DMS53 treated with DMSO at 0.1 percent for 48 hours (cell line): ENCODE measurements at regions not wholly inside any gene's neighbourhood (a gene's known extent, or its start where the extent isn't known, plus 50 kb on each side); places are given as distances from the start of the nearest gene placed in this dataset.
"Not testable (repeated sequence)": the region's sequence is repeated elsewhere in the genome, so short reads cannot be mapped to it uniquely, and the experiment has no call there.

ENCODE experiments used
- DNase-seq: peaks from one replicate; lab custom pipeline; 2025; ENCODE audit not compliant: unreplicated experiment; lab: John Stamatoyannopoulos, UW

DNA sequence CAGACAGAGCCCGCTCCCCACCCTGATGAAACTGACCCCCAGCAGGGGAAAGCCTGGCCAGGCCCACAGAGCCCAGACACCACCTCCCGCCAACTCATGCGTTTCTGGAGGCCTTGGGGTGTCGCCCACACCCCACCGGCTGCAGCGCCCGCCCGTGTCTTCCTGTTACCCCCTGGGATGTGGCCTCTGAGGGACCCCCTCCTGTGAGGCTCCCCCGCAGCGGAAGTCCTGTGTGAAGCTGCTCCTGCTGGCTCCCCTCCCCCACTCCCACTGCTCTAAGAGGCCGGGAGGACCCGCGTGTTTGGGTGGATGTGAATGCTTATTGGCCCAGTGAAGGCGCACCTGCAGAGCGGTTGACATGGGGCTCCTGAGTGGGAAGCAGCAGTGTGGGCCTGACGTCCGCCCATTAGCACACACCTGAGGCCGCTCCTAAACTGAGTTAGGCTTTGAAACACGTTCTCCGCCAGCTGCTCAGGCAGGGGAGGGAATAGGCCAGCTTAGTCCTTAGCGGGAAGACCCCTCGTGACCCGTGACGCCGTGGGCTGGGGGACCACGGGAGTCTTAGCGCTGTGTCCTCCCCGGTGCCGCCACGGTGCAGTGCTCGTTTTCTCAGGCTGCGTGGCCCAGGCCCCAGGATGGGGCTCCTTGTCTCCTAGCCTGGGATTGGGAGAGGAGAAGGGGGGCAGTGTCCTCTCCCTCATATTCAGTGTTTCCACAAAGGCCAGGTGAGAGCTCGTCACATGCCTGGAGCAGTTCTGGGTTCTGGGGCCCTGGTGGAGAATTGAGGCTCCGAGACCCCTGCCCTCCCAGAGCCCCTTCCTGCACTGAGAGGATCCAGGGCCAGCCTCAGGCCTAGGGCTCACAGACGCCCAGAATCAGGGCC lies 323.4 kb upstream of the SFSWAP start:
- DNase-seq = no peak

DNA sequence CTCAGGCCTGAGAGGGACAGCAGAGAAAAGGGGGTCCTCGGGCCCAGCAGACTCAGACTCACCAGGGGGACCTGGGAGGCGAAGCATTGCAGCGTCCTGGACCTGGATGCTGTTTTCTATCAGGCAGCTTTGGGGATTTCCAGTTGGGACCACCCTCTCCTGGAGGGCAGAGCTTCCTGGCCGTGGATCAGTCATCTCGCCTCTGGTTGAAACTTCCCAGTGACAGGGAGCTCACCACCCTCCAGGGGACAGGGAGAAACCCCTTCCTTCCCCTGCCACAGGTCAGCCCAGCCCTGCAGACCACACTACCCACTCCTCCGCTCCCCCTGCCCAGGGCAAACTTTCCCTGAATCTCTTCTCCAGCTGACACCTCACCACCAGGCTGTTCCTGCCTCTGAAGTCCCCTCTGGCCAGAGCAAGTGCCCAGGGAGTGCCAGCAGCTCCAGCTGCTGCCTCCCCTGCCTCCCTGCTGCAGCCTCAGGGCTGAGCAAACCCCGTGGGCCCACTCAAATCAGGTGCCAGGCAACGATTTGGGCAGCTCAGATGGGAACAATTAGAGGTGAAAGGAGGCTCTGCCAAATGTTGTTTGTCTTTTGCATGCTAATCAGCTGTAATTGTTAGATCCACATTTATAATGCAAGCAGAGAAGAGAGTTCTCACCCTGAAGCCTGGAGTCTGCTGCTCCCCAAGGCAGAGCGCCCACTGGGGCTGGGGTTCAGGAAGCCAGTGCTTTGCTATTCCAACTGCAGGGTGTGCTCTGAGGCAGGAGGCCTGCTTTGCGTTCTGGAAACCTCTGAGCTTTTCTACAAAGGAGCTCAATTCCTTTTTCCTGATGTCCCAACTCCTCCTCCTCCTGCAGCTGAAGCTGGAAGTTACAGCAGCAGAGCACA lies 322.5 kb upstream of the SFSWAP start:
- DNase-seq = not testable (repeated sequence)

DNA sequence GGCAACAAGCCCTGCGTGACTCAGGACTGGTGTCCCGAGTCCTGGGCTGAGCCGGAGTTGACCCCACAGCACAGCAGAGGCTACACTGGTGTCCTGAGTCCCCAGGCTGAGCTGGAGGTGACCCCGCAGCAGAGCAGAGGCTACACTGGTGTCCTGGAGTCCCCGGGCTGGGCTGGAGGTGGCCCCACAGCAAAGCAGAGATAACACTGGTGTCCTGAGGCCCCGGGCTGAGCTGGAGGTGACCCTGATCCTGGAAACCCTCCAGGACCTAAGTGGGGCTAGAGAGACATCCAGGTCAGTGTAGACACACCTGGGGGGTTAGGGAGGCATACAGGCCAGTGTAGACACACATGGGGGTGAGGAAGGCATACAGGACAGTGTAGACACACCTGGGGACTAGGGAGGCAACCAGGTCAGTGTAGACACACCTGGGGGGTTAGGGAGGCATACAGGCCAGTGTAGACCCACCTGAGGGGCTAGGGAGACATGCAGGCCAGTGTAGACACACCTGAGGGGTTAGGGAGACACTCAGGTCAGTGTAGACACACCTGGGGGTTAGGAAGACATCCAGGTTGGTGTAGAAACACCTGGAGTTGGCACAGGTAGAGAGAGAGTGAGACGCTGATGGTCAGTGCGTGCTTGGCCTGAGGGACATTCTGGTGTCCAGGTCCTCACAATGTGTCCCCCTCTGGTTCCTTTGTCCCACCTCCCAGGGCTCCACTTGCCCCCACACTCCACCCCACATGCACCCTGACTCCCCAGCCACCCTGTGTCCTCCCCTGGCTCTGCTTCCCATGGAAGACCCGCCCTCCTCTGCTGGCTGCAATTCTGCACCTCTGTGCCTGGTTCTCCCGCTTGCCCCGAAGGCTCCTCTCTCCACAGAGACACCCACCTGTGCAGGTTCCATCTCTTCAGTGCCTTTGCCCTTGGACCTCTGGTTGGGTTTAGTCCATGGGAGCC lies 321.6 kb upstream of the SFSWAP start:
- DNase-seq = no peak

DNA sequence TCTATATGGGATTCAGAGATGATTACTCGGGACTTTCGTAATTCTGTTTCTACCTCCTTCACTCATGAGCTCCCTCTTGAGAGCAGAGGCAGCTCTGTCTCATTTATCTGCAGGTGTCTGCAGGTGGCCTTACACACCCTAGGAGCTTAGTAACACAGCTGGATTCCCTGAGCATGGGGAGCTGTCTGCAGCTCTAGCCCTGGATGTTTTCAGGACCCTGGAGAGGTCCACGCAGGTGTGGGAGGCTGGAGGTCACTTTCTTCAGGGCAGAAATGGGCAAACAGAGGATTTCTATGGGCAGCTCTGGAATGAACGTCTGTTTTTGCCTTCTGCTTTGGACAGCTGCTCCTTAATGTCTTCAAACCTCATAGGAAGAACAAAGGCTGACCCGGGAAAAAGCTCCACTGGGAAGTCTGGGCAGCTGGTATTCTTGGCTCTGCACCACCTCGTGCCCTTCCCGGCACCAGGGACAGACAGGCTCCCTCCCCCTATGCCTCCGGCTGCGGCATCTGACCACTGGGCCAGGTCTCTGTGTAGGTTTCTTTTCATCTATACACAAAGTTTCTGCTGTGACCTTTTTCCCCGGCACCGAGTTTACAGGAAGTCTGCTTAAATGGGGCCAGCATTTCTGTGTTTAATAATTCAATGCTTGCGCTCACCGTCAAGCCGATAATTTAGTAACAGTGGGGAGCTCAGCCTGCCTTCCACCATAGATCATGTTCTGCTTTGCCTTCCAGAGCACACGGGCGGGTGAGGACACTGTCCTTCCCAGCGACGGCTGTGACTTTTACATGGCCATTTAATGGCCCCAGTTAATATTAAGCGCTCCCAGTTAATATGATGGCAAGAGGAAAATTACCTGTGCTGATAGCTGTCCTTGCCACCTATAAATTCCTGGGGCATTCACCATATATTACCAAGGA lies 320.2 kb upstream of the SFSWAP start:
- DNase-seq = peak; percentile 23

DNA sequence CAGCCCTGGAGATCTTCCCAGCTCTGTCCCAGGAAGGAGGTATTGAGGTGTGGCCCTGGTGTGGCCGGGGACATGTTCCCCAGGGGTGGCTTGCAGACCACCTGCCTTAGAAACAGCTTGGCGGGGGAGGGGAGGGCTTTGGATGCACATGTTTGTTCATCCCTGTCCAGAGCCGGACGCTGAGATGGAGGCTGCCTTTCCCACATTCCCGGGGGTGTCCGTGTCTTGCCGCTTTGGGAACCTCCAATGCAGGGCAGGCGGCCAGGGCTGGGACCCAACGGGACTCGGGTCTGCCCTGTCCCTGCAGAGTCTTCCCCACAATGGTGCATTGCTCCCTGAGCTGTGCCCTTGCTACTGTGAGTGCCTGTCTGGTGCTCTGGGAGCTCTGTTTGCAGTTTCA lies 319.5 kb upstream of the SFSWAP start:
- no peak for DNase-seq

DNA sequence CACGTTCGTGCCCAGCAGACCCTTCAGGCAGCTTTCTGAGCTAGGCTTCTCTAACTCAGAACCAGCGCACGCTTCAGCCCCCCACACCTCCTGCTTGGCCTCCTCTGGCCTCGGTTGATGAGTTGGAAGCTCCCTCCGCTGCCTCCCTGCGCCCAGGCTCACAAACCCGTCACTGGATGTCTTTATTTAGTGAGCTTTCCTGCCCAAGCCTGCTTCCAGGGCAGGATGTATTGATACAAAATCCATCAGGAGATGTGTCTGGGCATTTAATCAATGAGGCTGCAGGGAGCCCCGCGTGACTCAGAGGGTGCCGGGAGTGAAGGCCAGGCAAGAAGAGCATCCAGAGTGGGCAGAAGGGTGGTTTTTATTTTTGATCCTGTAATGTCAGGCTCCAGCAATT lies 316.1 kb upstream of the SFSWAP start:
- DNase-seq = not testable (repeated sequence)

DNA sequence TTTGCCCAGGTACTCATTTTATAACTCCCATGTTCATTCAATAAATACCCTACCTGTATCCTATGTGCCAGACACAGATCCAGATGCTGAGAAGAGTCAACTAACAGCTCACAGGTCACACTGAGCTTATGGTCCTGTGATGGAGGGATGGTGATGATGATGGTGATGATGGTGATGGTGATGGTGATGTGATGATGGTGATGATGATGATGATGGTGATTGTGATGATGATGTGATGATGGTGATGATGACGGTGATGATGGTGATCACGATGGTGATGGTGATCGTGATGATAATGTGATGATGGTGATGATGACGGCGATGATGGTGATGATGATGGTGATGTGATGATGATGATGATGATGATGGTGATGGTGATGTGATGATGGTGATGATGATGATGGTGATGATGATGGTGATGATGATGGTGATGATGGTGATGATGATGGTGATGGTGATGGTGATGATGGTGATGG lies 315.6 kb upstream of the SFSWAP start:
- DNase-seq = not testable (repeated sequence)

DNA sequence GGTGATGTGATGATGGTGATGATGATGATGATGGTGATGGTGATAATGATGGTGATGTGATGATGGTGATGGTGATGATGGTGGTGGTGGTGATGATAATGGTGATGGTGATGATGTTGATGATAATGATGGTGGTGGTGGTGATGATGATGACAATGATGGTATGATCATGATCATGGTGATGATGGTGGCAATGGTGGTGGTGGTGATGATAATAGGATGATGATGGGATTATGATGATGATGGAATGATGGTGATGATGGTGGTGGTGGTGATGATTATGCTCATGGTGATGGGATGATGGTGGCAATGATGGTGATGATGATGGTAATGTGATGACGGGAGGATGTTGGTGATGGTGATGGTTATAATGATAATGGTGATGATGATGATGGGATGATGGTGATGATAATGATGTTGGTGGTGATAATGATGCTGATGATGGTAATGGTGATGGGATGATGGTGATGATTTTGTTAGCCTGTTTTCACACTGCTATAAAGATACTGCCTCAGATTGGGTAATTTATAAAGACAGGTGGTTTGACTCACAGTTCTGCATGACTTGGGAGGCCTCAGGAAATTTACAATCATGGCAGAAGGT lies 314.8 kb upstream of the SFSWAP start:
- no peak for DNase-seq

DNA sequence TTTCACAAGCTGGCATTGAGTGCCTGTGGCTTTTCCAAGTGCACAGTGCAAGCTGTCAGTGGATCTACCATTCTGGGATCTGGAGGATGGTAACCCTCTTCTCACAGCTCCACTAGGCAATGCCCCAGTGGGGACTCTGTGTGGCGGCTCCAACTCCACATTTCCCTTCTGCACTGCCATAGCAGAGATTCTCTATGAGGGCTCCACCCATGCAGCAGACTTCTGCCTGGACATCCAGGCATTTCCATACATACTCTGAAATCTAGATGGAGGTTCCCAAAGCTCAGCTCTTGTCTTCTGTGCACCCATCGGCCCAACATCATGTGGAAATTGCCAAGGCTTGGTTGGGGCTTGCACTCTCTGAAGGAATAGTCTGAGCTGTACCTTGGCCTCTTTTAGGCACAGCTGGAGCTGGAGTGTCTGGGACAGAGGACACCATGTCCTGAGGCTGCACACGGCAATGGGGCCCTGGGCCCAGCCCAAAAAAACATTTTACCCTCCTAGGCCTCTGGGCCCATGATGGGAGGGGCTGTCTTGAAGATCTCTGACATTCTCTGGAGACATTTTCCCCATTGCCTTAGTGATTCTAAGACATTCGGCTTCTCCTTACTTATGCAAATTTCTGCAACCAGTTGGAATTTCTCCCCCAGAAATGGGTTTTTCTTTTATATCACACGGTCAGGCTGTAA lies 313.3 kb upstream of the SFSWAP start:
- no peak for DNase-seq

DNA sequence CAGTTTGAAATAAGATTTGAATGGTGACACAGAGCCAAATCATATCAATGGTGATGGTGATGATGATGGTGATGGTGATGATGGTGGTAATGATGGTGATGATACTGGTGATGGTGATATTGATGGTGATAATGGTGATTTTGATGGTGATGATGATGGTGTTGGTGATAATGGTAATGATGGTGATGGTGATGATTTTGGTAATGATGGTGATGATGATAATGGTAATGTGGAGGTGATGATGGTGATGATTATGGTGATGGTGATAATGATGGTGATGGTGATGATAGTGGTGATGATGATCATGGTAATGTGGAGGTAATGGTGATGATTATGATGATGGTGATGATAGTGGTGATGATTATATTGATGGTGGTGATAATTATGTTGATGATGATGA lies 311.9 kb upstream of the SFSWAP start:
- DNase-seq = no peak

DNA sequence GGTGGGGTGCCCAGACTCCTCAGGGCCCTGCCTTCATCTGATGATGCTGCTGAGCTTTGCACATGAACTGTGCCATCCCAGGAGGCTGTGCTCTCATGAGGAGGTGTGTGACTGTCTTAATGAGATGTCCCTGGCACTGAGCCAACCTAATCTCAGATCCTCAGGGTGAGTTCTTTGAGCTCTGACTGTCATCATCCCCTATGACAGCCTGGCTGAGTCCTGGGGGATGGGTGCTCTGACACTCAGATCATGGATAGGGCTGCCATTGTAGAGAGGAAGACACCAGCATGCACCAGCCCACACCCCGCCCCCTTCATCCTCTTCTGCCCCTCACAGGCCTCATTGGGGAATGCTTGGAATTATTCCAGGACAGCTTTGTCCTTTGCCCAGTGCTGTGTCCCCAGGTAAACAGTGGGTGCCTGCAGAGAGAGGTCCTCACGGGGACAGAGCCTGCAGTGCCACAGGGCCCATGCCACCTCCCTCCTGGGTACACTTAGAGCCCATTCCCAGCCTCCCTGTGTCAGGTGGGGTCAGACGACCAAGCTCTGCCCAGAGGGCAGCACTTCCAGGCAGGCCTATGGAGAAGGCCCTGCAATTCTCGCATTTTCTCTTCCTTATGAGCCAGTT lies 310.1 kb upstream of the SFSWAP start:
- DNase-seq = not testable (repeated sequence)

DNA sequence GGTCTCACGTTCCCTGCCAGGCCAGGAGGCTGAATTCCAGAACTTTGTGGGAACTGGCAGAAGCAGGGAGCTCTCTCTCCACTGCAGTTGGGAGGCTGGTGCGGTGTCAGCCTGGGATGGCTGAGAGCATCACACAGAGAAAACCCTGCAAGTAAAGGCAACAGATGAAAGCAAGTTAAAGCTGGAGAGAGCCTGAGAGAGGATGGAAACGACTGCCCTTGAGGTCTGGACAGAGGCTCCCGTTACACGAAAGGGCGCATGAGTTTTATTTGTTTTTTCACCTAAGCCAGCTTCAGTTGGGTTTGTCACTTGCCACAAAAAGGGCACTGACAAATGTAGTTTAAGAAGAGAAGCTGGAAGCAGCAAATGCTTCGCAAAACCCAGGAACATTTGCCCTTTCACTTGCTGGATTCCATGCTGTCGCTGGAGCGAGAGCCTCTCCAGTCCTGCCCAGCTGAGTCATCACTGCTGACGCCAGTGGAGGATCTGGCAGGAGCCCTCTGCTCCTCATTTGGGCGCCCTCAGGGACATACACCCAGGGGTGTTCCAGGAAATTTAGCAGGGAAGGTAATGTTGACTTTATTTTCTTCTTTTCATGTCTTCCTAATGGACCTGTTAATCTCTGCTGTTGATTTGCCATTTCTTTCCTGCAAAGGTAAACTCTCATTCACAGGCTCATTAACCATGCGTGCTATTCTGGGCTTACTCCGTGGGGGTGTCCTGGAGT lies 308.8 kb upstream of the SFSWAP start:
- not testable (repeated sequence) for DNase-seq

DNA sequence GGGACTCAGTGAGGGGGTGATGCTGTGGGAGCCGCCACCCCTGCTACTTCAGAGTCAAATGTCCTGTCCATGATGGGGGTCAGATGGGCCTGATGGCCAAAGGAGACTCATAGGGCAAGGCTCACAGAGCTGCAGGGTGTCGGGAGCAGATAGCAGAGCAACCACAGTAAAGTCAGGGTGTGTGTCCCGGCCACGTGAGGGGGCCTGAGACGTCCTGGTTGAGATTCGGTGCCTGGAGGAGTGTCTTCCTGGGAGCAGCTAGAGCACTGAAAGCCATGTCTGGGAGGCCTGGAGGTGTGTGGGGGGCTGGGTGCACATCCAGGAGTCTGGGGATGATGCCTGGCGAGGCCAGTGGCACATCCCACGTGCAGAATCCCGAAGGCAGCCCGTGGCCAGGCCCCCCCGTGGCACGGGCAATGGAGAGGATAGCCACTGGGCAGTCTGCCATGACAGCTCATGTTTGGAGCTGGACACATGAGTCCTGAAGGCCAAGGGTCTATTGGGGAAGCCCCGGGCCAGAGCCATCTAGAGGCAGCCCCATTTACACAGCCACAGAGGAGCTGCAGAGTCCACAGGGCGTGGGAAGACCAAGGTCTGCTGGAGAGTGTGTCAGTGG lies 308.0 kb upstream of the SFSWAP start:
- no peak for DNase-seq

DNA sequence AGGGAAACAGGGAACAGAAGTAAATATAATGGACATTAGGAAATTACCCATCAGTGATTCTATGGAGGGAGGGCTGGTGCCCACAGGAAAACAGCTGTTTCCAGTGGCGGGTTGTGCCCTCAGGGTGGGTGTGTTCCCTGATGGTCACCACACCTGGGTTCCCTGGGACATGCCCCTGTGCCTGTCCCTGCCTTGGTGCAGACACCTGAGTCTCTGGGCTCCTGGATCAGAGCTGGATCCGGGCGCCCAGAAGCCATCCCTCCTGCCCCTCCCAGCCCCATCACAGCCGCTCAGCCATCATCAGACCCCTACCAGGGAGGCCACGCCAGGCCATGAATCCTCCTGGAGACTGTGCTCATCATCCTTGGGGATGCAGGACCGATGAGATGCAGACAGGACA lies 307.2 kb upstream of the SFSWAP start:
- no peak for DNase-seq

DNA sequence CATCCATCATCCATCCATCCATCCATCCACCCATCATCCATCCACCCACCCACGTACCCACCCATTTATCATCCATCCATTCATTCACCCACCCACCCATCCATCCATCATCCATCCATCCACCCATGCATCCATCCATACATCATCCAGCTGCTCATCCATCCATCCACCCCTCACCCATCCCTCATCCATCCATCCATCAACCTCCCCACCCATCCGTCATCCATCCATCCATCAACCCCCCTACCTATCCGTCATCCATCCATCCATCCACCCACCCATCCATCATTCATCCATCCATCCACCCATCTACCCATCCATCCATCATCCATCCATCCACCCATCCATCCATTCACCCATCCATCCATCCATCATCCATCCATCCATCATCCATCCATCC lies 306.2 kb upstream of the SFSWAP start:
- no peak for DNase-seq

DNA sequence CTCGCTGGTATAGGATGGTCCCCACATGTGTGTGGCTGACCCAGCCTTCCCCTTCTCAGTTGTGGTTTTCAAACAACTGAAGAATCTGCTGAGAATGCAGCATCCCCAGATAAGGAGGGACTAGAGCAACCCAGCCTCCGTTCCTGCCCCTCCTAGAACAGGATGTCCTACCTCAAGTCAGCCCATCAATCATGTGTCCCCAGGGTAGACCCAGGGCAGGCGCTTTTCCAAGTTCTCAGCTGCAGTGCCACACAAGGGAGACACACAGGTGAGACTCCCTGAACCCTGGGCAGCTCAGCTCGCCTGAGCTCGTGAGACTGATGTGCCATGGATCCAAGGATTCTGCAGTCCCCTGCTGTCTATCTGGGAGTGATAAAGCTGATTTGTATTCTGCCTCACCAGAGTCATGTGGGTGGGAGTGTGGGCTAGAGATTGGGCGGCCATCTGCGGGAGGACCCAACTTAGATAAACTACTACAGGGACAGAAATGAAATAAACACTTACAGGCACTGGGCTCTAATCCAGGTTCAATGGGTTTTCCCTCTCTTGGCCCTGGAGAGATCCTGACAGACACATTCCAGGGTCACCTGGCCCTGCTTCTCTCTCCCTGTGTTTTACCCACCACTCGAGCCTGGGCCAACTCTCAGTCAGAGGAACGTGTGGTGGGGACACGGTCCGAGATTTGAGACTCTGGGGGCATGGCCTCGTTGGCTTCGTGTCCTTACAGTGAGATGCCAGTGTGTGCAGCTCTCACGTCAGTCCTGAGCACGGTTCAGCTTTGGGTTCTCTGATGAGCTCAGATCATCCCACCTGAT lies 303.5 kb upstream of the SFSWAP start:
- no peak for DNase-seq
